Activated naive CD4-positive, alpha-beta T cell (primary cell): ENCODE measurements at regions not wholly inside any gene's neighbourhood (a gene's known extent, or its start where the extent isn't known, plus 50 kb on each side); places are given as distances from the start of the nearest gene placed in this dataset.

ENCODE experiments used
- DNase-seq, 4 experiments: peaks; one replicate each; lab custom pipeline; 2025; lab: John Stamatoyannopoulos, UW

DNA sequence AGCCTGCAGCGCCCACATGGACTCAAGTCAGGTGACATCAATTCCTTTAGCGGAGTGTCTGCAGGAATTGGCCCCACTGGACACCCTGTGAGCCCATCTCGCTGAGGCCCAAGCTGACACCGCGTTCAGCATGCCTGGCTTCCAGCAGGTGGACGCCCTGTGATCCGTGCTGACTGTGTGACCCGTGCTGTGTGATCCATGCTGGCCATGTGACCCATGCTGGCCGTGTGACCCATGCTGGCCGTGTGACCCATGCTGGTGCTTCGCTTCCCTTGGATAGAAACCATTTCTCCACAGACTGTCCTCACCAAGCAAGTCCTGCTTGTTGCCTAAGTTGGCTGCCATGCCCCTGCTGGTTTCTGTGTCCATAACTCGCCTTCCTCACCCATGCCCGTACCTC is 392.1 kb downstream of the BRD1 start:
- no peak for DNase-seq

DNA sequence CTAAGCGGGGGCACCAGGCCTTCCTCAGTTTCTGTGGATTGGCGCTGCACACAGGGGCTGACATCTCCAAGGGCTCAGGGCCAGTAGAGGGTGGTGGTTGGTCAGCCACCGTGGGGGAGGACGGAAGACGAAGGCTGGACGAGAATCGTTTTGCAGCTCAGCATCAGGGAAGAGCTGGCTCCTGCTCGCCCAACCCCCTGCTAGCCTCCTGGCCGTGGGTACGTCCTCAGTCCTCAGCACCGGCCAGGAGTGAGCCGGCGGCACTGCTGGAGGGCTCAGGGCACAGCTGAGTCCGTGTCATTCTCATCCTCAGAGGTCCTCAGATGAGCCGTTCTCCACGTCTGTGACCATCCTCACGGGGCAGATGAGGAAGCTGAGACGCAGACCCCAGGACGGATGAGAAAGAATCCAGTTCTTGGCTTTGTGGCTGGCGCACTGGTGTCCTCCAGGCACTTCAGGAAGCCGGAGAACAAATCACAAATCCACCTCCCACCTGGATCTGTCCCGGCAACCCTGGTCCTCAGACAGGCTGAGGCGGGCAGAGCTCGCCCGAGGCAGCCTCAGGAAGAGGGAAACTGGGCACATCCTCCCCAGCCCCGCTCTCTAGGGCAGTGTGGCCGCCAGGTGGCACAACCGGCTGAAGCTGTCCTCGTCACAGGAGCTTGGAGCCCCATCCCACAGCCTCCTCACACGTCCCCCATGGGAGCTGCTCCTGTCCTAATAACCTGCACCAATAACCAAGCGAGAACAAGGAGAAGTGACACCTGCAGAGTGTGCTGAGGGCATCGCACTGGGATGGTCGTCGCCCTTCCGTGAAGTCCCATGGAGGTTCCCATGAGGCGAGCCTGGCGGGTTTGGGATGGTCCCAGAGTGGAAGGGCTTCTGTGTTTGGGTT is 393.7 kb downstream of the BRD1 start:
- DNase-seq: no peak

DNA sequence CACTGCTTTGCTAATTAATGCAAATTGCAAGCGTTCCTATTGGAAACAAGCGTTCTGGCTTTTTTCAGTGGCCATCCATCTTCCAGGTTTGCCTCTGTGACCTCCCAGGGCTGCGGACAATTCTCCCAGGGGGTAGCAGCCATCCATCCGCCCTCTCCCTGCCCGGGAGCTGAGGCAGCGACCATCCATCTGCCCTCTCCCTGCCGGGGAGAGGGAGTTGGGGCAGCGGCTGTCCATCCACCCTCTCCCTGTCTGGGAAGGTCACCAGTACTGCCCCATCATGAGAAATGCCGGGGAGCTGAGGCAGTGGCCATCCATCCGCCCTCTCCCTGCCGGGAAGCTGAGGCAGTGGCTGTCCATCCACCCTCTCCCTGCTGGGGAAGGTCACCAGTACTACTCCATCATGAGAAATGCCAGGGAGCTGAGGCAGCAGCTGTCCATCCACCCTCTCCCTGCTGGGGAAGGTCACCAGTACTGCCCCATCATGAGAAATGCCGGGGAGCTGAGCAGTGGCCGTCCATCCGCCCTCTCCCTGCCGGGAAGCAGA is 394.7 kb downstream of the BRD1 start:
- no peak for DNase-seq

DNA sequence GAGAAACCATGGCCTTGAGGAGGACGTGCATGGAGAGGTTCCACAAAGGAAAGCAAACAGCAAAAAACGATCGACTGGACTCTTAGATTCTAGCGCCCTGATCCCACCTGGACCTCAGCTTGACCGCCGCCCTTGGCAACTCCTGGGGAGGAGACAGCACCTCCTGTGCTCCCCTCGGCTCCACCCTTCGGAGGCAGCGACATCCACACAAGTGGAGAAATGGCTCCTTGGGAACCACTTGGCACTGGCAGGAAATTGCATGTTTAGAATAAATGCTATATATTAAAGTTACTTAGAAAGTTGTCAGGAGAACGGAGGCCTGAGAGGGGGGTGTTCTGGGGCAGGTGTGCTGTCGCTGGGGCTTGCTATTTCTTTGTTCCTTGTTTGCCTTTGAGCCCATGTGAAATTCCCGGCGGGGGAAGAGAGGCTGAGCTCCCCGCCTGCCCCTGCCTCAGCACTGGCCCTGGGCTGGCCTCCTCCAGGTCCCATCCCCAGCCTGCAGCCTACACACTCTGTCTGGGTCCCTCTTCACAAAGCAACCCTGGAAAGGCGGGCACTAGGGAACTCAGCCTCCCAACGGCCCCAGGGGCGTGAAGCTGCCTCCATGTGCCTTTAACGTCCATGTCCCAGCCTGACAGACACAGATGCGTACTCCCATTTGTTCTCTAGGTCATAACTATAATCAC is 395.3 kb downstream of the BRD1 start:
- no peak for DNase-seq

DNA sequence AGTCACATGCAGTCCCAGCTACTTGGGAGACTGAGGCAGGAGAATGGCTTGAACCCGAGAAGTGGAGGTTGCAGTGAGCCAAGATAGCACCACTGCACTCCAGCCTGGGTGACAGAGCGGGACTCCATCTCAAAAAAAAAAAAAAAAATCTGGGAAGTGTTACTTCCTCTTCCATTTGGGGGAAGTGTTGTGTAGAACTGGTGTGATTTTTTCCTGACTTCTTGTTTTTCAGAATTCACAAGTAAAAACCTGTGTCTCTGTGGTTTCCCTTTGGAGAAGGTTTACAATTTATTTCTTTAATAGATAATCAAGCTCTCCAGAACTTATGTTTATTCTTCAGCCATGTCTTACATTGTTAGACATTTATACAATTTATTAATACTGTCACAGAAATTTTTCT is 396.1 kb downstream of the BRD1 start:
- DNase-seq: no peak

DNA sequence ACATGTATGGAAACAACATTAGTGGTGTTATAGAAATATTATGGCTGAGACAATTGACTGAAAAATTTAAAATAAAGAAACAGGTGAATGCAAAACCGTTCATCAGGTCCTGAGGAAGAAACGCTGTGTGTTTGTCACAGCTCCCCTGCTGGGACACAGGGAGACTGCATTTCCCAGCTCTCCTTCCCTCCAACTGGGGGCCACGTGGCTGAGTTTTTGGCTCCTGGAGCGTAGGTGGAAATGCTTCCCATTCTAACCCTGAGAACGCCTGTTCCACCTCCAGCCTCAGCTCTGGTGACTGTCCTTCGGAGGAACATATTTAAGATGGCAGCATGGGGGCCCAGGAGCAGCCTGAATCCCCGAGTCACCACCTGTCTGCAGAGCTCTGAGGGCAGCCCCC is 398.6 kb downstream of the BRD1 start:
- no peak for DNase-seq

DNA sequence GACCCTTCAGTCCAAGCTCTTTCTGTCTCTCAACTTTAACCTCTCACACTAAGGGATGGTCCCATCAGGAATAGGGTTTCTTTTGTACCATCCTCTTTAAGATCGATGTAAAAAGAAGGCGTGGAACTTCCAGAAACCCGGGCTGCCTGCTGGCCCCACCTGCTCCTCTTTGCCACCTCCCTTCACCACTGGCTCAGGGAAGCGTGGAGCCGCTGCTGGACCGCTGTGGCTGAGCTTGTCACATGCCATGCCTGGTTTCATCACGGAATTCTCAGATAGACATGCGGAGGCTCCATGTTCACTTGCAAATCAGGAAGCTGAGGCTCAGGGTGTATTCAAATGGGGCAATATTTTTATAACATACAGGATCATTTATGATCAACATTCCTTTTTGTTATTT is 399.7 kb downstream of the BRD1 start:
- no peak for DNase-seq

DNA sequence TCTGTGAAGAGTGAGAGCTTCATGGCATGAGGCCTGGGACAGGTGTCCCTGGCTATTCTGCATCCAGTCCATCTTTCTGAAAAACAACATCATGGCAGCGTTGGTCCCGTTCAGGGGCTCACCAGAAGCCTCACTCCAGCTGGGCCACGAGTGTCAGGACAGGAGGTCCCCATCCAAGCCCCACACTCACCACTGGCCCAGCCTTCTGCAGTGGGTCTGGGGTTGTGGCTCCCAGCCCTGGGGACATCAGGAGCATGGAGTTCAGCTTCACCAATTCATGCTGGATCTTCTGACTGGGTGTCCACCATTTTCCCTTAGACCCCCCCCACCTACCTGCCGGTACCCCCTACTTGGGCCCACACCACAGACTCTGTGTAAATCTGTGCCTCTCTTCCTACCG is 400.3 kb downstream of the BRD1 start:
- no peak for DNase-seq

DNA sequence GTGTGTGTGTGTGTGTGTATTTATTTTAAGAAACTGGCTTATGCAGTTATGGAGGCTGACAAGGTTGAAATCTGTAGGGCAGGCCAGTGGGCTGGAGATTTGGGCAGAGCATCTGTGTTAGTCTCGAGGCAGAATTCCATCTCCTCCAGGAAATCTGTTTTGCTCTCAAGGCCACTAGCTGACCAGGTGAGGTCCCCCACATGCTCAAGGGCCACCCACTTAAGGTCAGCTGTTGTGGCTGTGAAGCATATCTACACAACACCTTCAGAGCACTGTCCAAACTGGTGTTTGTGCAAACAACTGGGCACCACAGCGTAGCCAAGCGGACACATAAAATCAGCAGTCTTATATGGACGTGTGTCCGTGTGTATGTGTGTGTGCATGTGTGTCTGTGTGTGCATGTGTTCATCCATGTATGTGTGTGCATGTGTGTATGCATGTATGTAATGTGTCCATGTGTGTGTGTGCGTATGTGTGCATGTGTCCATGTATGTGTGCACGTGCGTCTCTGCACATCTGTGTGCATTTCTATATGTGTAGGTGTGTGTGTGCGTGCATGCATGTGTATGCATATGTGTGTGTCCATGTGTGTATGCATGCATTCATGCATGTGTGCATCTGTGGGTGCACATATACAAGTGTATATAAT is 400.9 kb downstream of the BRD1 start:
- DNase-seq: no peak

DNA sequence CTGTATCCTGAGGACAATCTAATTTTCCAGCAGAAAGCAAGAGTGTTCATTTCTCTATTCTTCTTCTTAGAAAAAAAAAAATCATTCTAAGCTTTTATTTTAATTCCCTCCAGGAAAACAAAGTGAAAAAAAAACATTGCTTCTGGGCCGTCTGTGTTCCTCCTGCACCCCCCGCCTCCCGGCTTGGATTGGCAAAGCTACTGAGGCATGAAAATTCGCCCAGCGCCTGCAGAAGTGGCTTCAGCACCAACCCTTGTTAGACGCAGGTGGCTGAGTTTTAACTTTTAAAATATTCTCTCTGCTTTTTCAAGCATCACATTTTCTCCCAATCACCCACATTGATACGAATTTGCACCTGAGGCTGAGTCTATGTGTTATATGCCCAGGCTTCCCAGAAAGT is 401.6 kb downstream of the BRD1 start:
- no peak for DNase-seq

DNA sequence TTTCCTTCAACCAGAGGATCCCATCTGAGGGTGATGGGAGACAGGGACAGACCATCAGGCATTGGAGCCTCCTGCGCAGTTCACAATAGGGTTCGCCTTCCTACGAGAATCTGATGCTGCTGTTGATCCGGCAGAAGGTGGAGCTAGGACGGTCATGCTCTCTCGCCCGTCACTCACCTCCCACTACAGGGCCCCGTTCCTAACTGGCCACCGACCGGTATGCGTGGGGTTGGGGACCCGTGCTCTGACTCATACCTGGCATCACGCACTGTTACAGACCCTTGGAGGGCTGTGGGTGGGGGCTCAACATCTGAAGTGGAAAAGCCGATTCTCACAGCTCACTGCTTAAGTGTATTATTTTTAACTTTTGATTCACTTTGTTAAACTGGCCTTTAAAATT is 402.3 kb downstream of the BRD1 start:
- no peak for DNase-seq

DNA sequence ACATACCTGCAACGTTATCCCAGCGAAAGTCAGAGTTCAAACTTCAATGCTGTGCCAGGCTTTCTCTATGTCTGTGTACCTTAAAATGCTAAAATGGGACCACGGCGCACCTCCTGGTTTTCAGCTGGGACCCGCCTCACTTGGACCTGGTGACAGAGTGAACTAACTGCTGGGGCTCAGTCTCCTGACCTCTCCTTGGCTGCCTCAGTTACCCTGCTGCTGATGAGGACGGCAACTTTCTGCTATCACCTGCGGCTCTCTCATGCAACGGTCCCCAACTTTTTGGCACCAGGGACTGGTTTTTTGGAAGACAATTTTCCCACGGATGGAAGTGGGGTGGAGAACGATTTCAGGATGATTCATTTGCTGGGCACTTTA is 402.8 kb downstream of the BRD1 start:
- no peak for DNase-seq

DNA sequence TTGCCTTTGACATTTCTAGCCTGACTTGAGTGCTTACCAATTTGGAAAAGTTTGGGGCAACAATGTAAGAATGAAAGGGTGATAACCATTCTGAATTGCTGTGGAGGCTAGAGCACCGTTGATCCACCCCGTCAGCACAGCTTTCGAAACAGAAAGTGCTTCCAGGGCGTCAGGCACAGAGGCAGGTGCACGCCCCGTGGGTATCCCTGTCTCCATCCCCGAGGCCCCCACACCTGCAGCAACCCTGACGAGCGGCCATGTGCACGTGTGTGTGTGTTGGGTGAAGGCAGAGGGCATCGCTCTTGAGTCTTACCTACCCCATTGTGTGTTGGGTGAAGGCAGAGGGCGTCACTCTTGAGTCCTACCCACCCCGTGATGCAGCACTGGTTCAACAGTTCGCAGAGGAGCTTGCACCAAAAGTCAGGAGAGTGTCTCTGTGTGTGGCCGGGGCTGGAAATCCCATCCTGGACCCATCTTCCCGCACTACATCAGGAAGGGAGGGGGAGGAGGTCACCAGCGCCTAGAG is 404.5 kb downstream of the BRD1 start:
- no peak for DNase-seq

DNA sequence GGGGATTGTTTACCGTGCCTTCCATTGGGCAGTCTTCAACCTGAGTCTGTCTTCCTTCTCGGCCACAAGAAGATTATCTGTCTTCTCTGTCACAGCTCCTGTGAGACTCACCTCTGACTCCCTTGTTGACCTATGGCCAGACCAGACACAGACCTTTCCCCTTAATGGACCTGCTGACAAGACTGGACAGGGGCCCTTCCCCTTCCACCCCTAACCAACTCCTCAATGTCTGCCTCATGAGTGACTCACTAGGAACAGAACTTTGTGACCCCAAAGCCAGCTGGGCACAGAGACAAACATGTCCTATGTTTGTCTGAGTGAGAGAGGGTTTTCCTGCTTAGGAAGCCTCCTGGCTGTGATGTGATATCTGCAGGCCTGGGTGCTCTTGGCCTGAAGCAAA is 405.0 kb downstream of the BRD1 start:
- DNase-seq: no peak

DNA sequence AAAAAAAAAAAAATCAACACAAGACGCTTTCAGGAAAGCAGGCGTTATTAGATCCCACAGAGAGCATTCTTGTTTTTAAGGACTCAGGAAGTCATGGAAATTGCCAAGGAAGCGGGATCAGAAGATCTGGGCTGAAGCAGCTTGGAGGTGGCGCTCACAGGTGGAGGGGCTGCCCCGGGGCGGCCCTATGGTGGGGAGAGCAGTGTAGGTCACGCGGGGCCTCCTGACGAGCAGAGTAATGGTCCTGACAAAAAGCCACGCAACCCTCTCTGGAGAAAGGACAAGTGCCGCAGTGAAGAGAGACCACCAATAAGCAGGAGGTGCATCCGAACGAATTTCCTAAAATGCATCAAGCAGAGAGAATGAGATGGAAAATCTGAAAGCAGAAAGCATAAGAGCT is 407.0 kb downstream of the BRD1 start:
- no peak for DNase-seq

DNA sequence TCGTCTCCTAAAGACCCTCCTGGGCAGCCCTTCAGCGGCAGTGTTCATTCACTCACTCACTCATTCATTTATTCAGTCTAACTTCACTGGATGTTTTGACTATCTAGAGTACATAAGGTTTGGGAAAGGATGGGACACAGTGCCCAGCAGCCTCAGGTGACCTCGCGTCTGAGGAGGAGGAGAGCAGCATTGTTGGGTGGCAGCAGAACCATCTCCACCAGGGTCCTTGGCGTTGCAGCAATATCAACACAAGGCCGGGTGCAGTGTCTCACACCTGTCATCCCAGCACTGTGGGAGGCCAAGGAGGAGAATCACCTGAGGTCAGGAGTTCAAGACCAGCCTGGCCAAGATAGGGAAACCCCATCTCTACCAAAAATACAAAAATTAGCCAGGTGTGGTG is 408.0 kb downstream of the BRD1 start:
- no peak for DNase-seq

DNA sequence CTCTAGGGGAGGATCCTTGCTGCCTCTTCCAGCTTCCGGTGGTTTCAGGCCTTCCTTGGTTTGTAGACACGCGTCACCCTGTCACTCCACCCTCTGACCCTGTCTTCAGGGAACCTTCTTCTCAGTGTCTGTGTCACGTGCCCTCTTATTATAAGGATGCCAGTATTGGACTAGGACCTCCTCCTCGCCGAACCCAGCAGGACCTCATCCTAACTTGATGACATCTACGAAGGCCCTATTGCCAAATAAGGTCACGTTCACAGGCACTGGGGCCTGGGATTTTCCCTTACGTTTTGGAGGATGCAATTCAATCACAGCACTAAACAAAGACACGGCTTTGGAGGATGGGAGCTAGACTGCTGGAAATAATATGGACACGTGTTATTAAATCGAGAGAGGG is 408.7 kb downstream of the BRD1 start:
- DNase-seq: no peak

DNA sequence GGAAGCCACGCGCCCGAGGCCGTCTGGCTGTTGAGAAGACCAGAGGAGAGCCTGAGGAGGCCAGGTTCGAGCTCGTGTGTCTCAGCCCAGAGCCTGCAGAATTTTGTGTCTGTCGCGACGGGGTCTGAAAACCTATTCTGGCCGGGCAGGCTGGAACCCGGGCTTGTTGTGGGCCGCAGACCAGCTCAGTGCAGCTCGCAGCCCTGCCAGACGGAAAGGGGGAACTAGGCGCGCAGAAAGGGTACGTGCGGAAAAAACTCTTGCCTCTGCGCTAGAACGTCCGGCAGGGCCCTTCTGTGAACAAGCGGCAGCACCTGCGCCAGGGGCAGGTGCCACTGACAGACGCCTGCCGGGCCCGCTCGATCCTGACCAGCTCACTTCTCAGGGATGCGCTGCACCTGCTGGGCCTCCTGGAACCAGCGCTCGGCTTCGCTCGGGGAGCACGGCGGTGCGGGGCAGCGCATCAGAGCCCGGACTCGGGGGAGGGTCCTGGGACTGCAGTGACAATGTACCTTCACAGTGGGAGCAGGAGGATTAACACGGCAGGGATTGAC is 409.3 kb downstream of the BRD1 start:
- no peak for DNase-seq

DNA sequence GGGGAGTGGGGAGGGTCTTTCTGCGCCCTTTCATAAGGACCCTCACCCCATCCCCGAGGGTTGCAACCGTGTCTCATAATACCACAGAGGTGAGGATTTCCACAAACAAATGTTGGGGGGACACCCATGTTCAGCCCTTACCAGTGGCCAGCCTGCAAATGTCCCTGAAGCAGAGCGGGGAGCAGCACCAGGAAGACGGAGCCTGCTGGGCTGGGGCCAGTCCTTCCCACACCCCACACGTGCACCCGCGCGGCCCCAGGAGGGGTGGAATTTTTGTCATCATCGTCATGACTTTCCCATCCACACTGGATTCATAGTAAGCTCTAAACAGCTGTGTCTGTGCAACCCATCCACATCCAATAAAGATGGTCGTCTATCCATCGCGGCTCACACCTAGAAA is 409.8 kb downstream of the BRD1 start:
- DNase-seq: no peak

DNA sequence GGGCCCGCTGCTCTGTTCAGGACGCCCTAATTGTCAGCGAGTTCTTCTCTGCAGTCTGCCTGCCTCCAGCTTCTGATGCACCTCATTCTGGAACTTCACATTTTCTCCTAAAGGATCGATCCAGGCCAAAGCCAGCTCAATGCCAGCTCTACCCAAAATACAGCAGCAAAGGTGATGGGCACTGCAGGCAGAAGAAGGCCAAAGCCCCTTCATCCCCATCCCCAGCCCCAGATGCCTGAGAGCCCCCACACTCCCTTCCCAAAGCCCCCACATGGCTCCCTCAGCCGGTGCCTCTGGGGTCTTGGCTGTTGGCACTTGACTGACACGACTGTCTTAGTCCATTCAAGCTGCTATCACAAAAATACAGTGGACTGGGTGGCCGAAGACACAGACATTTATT is 410.3 kb downstream of the BRD1 start:
- DNase-seq: no peak

DNA sequence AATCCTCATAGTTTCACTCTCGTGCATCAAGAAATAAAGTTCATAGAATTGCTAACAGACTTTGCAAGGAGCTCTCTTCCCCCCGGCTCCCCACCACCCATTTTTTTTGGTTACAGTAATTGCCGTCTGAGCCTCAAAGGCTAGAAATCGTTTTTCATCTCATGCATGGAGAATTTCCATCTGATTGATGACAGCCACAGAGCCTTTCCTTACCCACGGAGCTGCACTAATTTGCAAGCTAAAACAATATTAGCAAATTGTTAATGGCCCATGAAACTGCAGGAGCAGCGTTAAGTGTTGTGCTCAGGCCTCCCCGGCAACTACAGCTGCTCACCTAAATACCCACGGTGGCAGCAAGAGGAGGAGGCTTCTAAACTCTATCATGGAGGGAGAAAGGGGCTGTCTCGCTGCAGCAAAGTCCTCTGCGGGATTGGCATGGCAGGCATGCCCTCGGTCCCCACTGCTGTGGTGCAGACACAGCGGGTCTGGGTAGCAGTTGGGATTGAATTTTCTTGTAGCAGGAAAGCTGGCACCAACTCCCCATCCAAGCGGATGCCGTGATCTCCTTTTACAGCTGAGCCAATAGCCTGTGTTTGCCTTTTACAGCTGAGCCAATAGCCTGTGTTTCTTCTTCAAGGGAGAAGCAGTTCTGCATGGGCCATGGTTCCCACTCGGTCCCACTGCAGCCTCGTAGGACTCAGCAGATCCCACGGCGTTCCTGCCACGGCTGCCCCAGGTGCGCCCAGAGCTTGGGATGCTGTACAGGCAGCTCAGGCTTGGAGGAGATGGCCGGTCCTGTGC is 412.3 kb downstream of the BRD1 start:
- DNase-seq: no peak

DNA sequence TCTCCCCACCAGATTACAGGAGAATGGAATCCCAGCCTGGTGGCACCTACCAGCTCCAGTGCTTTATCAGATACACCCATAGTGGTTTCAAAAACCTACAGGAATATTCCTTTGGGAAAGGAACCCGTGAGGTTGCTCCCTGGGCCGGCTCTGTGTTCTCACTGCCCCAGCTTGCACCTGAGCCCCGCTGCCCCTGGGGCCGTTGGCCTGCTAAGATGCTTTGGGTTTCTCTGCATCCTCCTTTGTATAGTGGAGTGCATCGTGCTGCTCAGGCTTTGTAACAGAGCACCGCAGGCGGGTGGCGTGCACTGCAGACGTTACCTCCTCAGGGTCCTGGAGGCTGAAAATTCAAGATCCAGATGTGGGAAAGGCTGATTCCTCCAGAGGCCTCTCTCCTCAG is 414.1 kb downstream of the BRD1 start:
- no peak for DNase-seq
